ENCODE measurements at regions not wholly inside any gene's neighbourhood (a gene's known extent, or its start where the extent isn't known, plus 50 kb on each side); places are given as distances from the start of the nearest gene placed in this dataset.

- ATAC-seq (ENCODE audit: low read depth in 2 of 2) = no peak
- DNase-seq = no peak
- Mint-ChIP-seq H3K36me3 (no peaks in the 10 kb centered on the region), H3K27me3 (no peaks in the 10 kb centered on the region), H3K4me3 (no peak overlapping the region), H3K4me1 (no peaks in the 10 kb centered on the region), H3K9me3 (peaks cover 0 to 2% (median 0%) of the 10 kb centered on the region in 7 donors), H3K27ac (no peak overlapping the region)
These were observed 404.3 kb downstream of the EPM2A start for GRCh38 chr6:145331066-145331465.

- peaks cover 0 to 2% (median 0%) of the 10 kb centered on the region in 7 donors for H3K9me3 Mint-ChIP-seq
- no peak overlapping the region for H3K4me3 Mint-ChIP-seq
- ATAC-seq (ENCODE audit: low read depth in 2 of 2) (no peak), DNase-seq (no peak)
- no peaks in the 10 kb centered on the region for H3K4me1 Mint-ChIP-seq
- H3K27ac Mint-ChIP-seq = no peak overlapping the region
- no peaks in the 10 kb centered on the region for H3K27me3 Mint-ChIP-seq
- H3K36me3 Mint-ChIP-seq = no peaks in the 10 kb centered on the region
These were observed 403.3 kb downstream of the EPM2A start for GRCh38 chr6:145332011-145332410.

- DNase-seq (no peak), ATAC-seq (ENCODE audit: low read depth in 2 of 2) (no peak)
- Mint-ChIP-seq H3K9me3 (no peaks in the 10 kb centered on the region), H3K27me3 (no peaks in the 10 kb centered on the region), H3K4me3 (no peak overlapping the region), H3K4me1 (no peaks in the 10 kb centered on the region), H3K36me3 (no peaks in the 10 kb centered on the region), H3K27ac (no peak overlapping the region)
These were observed 399.2 kb downstream of the EPM2A start for GRCh38 chr6:145336119-145336518.

GRCh38 chr6:145339089-145339488, 396.2 kb downstream of the EPM2A start:
- Mint-ChIP-seq H3K36me3 (no peaks in the 10 kb centered on the region), H3K4me1 (no peaks in the 10 kb centered on the region), H3K9me3 (no peaks in the 10 kb centered on the region), H3K27ac (no peak overlapping the region), H3K27me3 (no peaks in the 10 kb centered on the region), H3K4me3 (no peak overlapping the region)
- no peak for ATAC-seq (ENCODE audit: low read depth in 2 of 2)
- no peak for DNase-seq

- Mint-ChIP-seq H3K27ac (no peak overlapping the region), H3K9me3 (no peaks in the 10 kb centered on the region), H3K27me3 (no peaks in the 10 kb centered on the region), H3K4me3 (no peak overlapping the region), H3K36me3 (no peaks in the 10 kb centered on the region), H3K4me1 (no peaks in the 10 kb centered on the region)
- no peak for DNase-seq
- no peak for ATAC-seq (ENCODE audit: low read depth in 2 of 2)
These were observed 395.1 kb downstream of the EPM2A start for GRCh38 chr6:145340256-145340655.

GRCh38 chr6:145345094-145345493, 390.2 kb downstream of the EPM2A start:
- no peak for DNase-seq
- H3K36me3 Mint-ChIP-seq = no peaks in the 10 kb centered on the region
- H3K4me1 Mint-ChIP-seq = peaks cover 0 to 6% (median 5%) of the 10 kb centered on the region in 3 donors
- peaks cover 0 to 2% (median 0%) of the 10 kb centered on the region in 7 donors for H3K9me3 Mint-ChIP-seq
- H3K4me3 Mint-ChIP-seq = no peak overlapping the region
- H3K27me3 Mint-ChIP-seq = no peaks in the 10 kb centered on the region
- ATAC-seq (ENCODE audit: low read depth in 2 of 2) = no peak
- no peak overlapping the region for H3K27ac Mint-ChIP-seq

GRCh38 chr6:145347216-145347615, 388.1 kb downstream of the EPM2A start:
- H3K4me3 Mint-ChIP-seq = peak overlapping the region in 1 of 8 donors; percentile 10
- H3K27me3 Mint-ChIP-seq = no peaks in the 10 kb centered on the region
- ATAC-seq (ENCODE audit: low read depth in 2 of 2) (no peak), DNase-seq (no peak)
- no peaks in the 10 kb centered on the region for H3K36me3 Mint-ChIP-seq
- H3K4me1 Mint-ChIP-seq = peaks cover 0 to 11% (median 11%) of the 10 kb centered on the region in 3 donors
- H3K9me3 Mint-ChIP-seq = peaks cover 0 to 2% (median 0%) of the 10 kb centered on the region in 7 donors
- no peak overlapping the region for H3K27ac Mint-ChIP-seq

- Mint-ChIP-seq H3K9me3 (peaks cover 0 to 2% (median 0%) of the 10 kb centered on the region in 7 donors), H3K4me3 (peak overlapping the region in 2 of 8 donors; percentile 1 to 2), H3K36me3 (no peaks in the 10 kb centered on the region), H3K27me3 (no peaks in the 10 kb centered on the region), H3K4me1 (peaks cover 0 to 11% (median 11%) of the 10 kb centered on the region in 3 donors), H3K27ac (peak overlapping the region in 3 of 6 donors; percentile 10 to 55 (median 29))
- DNase-seq (no peak), ATAC-seq (ENCODE audit: low read depth in 2 of 2) (peak; percentile 60 to 68)
These were observed 385.3 kb downstream of the EPM2A start for GRCh38 chr6:145349950-145350510.

GRCh38 chr6:145350928-145351327, 384.4 kb downstream of the EPM2A start:
- ATAC-seq (ENCODE audit: low read depth in 2 of 2) = no peak
- Mint-ChIP-seq H3K9me3 (peaks cover 0 to 2% (median 0%) of the 10 kb centered on the region in 7 donors), H3K4me1 (peaks cover 0 to 11% (median 11%) of the 10 kb centered on the region in 3 donors), H3K27me3 (no peaks in the 10 kb centered on the region), H3K4me3 (peak overlapping the region in 2 of 8 donors; percentile 13 to 65), H3K27ac (no peak overlapping the region), H3K36me3 (no peaks in the 10 kb centered on the region)
- DNase-seq = no peak

GRCh38 chr6:145352382-145353080, 382.8 kb downstream of the EPM2A start:
- H3K9me3 Mint-ChIP-seq = peaks cover 0 to 2% (median 0%) of the 10 kb centered on the region in 7 donors
- ATAC-seq (ENCODE audit: low read depth in 2 of 2) = no peak
- no peak for DNase-seq
- H3K4me1 Mint-ChIP-seq = peaks cover 0 to 11% (median 11%) of the 10 kb centered on the region in 3 donors
- no peaks in the 10 kb centered on the region for H3K27me3 Mint-ChIP-seq
- H3K36me3 Mint-ChIP-seq = no peaks in the 10 kb centered on the region
- no peak overlapping the region for H3K4me3 Mint-ChIP-seq
- H3K27ac Mint-ChIP-seq = no peak overlapping the region

GRCh38 chr6:145360865-145361264, 374.5 kb downstream of the EPM2A start:
- peaks cover 0 to 11% (median 0%) of the 10 kb centered on the region in 3 donors for H3K27me3 Mint-ChIP-seq
- no peak for ATAC-seq (ENCODE audit: low read depth in 2 of 2)

GRCh38 chr6:145367149-145367548, 368.2 kb downstream of the EPM2A start:
- H3K27ac Mint-ChIP-seq = no peak overlapping the region
- H3K27me3 Mint-ChIP-seq = peaks cover 0 to 3% (median 0%) of the 10 kb centered on the region in 3 donors
- peaks cover 0 to 3% of the 10 kb centered on the region in 2 donors for H3K36me3 Mint-ChIP-seq
- peaks cover 0 to 4% (median 2%) of the 10 kb centered on the region in 3 donors for H3K4me1 Mint-ChIP-seq
- H3K9me3 Mint-ChIP-seq = peaks cover 0 to 17% (median 0%) of the 10 kb centered on the region in 7 donors
- DNase-seq = no peak
- ATAC-seq (ENCODE audit: low read depth in 2 of 2) = no peak
- H3K4me3 Mint-ChIP-seq = no peak overlapping the region

More at GRCh38 chr6:145360865-145361264, 374.5 kb downstream of the EPM2A start:
- Mint-ChIP-seq H3K4me3 (no peak overlapping the region), H3K36me3 (peaks cover 0 to 3% of the 10 kb centered on the region in 2 donors), H3K9me3 (peaks cover 0 to 26% (median 1%) of the 10 kb centered on the region in 7 donors), H3K27ac (no peak overlapping the region), H3K4me1 (no peaks in the 10 kb centered on the region)
- DNase-seq = no peak

GRCh38 chr6:145368075-145368474, 367.2 kb downstream of the EPM2A start:
- Mint-ChIP-seq H3K9me3 (peaks cover 0 to 11% (median 0%) of the 10 kb centered on the region in 7 donors), H3K27ac (no peak overlapping the region), H3K4me3 (no peak overlapping the region), H3K27me3 (peaks cover 0 to 4% (median 0%) of the 10 kb centered on the region in 3 donors), H3K36me3 (no peaks in the 10 kb centered on the region), H3K4me1 (peaks cover 0 to 5% (median 4%) of the 10 kb centered on the region in 3 donors)
- ATAC-seq (ENCODE audit: low read depth in 2 of 2) (no peak), DNase-seq (no peak)

- no peak overlapping the region for H3K4me3 Mint-ChIP-seq
- peaks cover 0 to 10% (median 0%) of the 10 kb centered on the region in 7 donors for H3K9me3 Mint-ChIP-seq
- H3K36me3 Mint-ChIP-seq = no peaks in the 10 kb centered on the region
- no peak overlapping the region for H3K27ac Mint-ChIP-seq
- ATAC-seq (ENCODE audit: low read depth in 2 of 2) (no peak), DNase-seq (no peak)
- peaks cover 0 to 4% (median 0%) of the 10 kb centered on the region in 3 donors for H3K27me3 Mint-ChIP-seq
- peaks cover 0 to 5% (median 4%) of the 10 kb centered on the region in 3 donors for H3K4me1 Mint-ChIP-seq
These were observed 364.8 kb downstream of the EPM2A start for GRCh38 chr6:145370559-145370958.
